HFF-Myc (cell line): ENCODE measurements at regions not wholly inside any gene's neighbourhood (a gene's known extent, or its start where the extent isn't known, plus 50 kb on each side); places are given as distances from the start of the nearest gene placed in this dataset.

ENCODE experiments used
- DNase-seq: peaks from one replicate; pipeline ENCODE4 v3.0.0-alpha.2; 2011; ENCODE audit warnings: low read depth; ENCODE audit errors: extremely low read depth
- H3K4me3 ChIP-seq: replicated peaks from 2 replicates; pipeline ENCODE4 v1.5.1; 2011; ENCODE audit warnings: low read depth, mild to moderate bottlenecking, control low read depth, low read length
- TF ChIP-seq, protein P1 (sequence below): IDR thresholded peaks from 2 replicates; pipeline ENCODE4 v1.5.1; 2012; ENCODE audit warnings: mild to moderate bottlenecking, low read depth, low read length, control low read depth; ENCODE audit errors: missing control alignments

DNA sequence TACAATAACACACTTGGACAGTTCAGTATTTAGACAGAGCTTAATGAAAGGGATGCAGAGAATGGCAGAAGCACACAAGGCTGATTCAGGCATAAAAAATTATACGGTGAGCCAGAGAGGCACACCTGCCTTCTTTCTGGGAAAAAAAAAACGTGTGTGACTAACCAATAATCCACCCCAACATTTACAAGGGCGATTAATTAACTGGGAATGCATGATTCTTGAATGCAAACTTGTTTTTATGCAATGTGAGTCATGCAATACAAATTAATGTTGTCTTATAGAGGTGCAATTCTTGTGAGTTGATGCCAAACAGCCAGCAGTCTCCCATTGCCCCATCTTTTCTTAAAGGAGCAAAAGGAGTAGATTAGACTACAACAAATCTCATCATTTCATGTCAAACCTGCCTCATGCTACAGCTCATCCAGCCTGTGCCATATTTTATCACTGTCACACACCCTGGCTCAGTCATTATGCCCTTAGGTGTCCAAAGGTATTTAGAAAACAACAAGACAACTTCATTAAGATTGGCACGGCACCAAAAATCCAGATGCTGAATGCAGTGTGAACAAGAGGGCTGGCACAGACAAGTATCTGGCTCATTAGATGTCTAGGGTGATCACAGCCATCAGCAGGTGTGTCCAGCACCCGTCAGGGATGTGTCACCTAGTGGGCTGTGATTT lies 721.1 kb downstream of the EFNB2 start:
- no peak for DNase-seq
- TF ChIP-seq, protein P1, sequence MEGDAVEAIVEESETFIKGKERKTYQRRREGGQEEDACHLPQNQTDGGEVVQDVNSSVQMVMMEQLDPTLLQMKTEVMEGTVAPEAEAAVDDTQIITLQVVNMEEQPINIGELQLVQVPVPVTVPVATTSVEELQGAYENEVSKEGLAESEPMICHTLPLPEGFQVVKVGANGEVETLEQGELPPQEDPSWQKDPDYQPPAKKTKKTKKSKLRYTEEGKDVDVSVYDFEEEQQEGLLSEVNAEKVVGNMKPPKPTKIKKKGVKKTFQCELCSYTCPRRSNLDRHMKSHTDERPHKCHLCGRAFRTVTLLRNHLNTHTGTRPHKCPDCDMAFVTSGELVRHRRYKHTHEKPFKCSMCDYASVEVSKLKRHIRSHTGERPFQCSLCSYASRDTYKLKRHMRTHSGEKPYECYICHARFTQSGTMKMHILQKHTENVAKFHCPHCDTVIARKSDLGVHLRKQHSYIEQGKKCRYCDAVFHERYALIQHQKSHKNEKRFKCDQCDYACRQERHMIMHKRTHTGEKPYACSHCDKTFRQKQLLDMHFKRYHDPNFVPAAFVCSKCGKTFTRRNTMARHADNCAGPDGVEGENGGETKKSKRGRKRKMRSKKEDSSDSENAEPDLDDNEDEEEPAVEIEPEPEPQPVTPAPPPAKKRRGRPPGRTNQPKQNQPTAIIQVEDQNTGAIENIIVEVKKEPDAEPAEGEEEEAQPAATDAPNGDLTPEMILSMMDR, result no peak
- H3K4me3 ChIP-seq, result no peak overlapping the region

DNA sequence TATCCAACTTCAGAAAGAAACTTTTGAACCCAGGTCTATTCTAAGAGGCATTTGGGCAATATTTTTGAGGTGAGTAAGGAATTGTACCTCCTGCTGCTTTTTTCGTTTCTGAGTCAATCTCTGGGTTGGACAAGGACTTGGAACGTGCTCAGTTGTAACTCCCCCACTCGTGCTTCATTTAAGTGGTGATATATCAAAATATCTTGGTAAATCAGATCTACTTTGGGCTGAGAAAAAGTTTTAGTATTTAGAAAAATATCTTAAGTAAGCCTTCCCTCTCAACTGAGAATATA lies 728.9 kb downstream of the EFNB2 start:
- DNase-seq, result no peak
- TF ChIP-seq, protein P1, result no peak
- no peak overlapping the region for H3K4me3 ChIP-seq

DNA sequence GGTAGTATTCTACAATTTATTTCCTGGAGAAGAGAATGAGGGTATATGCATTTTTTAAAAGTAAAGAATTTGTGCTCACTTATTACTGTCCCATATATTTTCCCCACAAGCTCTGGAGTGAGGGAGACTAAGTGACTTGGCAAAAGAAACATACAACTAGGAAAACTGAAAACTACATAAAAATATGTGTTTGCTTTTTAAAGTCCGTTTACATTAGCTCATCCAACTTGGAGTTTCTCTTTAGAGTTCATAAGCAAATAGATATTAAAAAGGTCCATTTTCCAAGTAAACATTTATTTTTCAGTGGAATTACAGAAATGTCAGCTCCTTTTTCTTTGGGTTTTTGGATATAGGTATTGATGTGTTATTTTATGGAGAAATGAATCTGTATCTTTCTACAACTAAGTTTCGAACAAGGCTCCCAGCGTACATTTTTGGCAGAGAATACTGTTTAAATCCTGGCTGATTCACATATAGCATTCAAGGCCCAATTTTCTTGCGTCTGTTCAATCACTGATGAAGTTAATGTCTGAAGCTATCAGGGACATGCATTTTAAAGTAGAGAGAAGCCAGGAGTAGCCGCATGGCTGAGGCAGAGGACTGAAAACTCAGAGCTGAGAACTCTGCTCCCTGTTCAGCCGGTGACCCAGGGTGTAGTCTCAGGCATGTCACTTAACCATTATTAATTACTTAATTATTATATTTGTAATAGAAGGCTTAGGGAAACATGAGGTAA lies 729.4 kb downstream of the EFNB2 start:
- DNase-seq, result no peak
- TF ChIP-seq, protein P1, result no peak
- no peak overlapping the region for H3K4me3 ChIP-seq

DNA sequence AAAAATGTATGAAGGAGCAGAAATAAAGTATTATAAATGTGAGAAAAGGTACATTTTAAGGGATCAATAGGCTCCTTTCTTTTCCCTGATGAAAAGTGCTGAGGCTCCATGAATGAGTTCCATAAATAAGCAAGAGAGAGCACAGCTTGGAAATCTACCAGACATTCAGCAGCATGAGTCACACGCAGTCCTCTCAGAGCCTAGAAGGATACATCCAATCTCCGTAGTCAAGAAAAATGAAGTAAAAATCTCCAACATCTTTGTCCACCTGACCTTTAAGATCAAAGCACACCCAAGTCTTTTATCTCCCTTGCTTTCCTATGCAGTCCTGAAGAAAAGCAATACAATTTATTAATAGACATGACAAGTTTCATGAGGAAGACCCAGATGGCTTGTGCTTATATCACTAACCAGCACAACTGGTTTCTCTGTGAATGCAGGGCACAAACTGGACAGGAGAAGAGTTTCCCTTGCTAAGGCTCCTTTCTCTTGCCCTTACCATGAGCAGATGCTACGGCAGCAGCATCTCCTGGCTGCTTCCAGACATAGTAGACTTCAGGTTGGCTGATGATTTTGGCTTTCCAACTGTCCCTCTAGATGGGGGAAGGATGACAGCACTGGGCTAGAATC lies 730.8 kb downstream of the EFNB2 start:
- no peak overlapping the region for H3K4me3 ChIP-seq
- TF ChIP-seq, protein P1, result no peak
- no peak for DNase-seq

DNA sequence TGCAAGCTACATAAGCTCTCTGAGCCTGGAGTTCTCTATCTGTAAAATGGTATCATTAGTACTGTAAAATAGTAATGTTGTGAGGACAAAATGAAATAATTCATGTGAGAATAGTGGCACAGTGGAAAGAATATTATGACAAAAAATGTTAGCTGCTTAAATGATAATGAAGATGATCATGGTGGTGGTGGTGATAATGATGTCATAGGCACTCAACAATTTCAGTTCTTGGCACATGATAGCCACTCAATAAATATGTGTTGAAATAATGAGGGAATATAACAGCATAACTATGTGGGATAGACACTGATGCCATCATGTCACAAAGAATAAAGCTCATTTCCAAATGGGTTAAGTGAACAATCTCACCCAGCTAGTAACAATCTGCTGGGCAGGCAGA lies 736.3 kb downstream of the EFNB2 start:
- no peak for DNase-seq
- H3K4me3 ChIP-seq, result no peak overlapping the region
- TF ChIP-seq, protein P1, result no peak

DNA sequence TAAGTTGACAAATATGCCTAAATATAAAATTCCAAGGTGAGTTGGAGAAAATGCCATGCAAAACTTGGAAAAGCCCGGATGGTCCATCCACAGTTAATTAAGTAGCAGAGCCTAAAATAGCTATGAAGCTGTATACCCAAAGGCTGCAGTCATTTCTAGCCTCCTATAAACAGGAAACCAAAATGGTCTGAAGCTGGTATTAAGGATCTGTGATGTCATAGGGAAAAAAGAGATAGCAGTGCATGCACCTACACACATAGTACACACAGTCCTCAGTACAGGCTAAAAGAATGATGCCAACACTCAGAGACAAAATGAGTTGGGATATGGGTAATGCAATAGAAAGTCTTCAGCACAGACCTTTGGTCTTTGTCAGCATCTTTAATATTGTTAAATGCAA lies 736.9 kb downstream of the EFNB2 start:
- TF ChIP-seq, protein P1, result no peak
- no peak overlapping the region for H3K4me3 ChIP-seq
- DNase-seq, result no peak
